ENCODE measurements at regions not wholly inside any gene's neighbourhood (a gene's known extent, or its start where the extent isn't known, plus 50 kb on each side); places are given as distances from the start of the nearest gene placed in this dataset.
"Not testable (repeated sequence)": the region's sequence is repeated elsewhere in the genome, so short reads cannot be mapped to it uniquely, and the experiment has no call there.

GRCh38 chr12:27861428-27862167 lies 81.6 kb upstream of the MANSC4 start:
- Histone ChIP-seq H3K27me3 (ENCODE audit: control insufficient read depth, insufficient read depth, low read length) (no peaks in the 10 kb centered on the region), H3K9me3 (replicated peaks; ENCODE audit: low read length) (no peaks in the 10 kb centered on the region), H3K4me2 (ENCODE audit: low read length) (no peak overlapping the region), H3K36me3 (ENCODE audit: insufficient read depth, low read length) (no peaks in the 10 kb centered on the region), H3K4me3 (ENCODE audit: low read length) (no peak overlapping the region), H3K4me1 (ENCODE audit: control insufficient read depth, insufficient read depth, low read length) (peaks cover 34% of the 10 kb centered on the region), H3K9ac (ENCODE audit: low read depth, low read length) (no peak overlapping the region)

DNA sequence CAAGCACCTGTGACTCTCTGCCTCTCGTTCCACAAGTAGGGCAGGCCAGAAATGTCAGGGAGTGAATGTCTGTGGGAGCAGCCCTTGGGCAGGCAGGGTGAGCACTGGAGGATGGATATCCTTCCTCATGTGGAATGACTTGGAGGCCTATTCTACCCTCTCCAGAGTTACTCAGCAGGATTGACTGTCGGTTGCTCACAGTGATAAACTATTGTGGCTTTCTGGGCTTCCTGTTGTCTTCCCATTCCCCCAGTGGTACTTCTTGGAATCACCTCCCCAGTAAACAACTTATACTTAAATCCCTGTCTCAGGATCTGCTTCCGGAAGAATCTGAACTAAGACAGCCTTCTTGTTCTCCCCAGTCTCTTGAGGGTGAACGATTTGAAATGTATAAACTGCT lies 79.6 kb upstream of the MANSC4 start:
- H3K4me2 ChIP-seq (ENCODE audit: low read length): no peak overlapping the region

DNA sequence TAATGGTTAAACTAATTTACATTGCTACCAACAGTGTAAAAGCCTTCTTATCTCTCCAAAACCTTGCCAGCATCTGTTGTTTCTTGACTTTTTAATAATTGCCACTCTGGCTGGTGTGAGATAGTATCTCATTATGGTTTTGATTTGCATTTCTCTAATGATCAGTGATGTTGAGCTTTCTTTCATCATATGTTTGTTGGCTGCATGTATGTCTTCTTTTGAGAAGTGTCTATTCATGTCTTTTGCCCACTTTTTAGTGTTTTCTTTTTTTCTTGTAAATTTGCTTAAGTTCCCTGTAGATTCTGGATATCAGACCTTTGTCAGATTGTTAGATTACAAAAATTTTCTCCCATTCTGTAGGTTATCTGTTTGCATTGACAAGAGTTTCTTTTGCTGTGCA lies 77.0 kb upstream of the MANSC4 start:
- H3K9me3 ChIP-seq (replicated peaks; ENCODE audit: low read length); H3K9ac ChIP-seq (ENCODE audit: low read depth, low read length); H3K4me2 ChIP-seq (ENCODE audit: low read length); H3K4me3 ChIP-seq (ENCODE audit: low read length); H3K36me3 ChIP-seq (ENCODE audit: insufficient read depth, low read length); H3K27me3 ChIP-seq (ENCODE audit: control insufficient read depth, insufficient read depth, low read length); H3K4me1 ChIP-seq (ENCODE audit: control insufficient read depth, insufficient read depth, low read length): not testable (repeated sequence)

More for the DNA sequence above, 79.6 kb upstream of the MANSC4 start:
- Histone ChIP-seq H3K36me3 (ENCODE audit: insufficient read depth, low read length) (no peaks in the 10 kb centered on the region), H3K4me3 (ENCODE audit: low read length) (no peak overlapping the region), H3K4me1 (ENCODE audit: control insufficient read depth, insufficient read depth, low read length) (peaks cover 15% of the 10 kb centered on the region), H3K9me3 (replicated peaks; ENCODE audit: low read length) (no peaks in the 10 kb centered on the region), H3K27me3 (ENCODE audit: control insufficient read depth, insufficient read depth, low read length) (no peaks in the 10 kb centered on the region), H3K9ac (ENCODE audit: low read depth, low read length) (no peak overlapping the region)

GRCh38 chr12:27852742-27853141 lies 72.7 kb upstream of the MANSC4 start:
- Histone ChIP-seq H3K27me3 (ENCODE audit: control insufficient read depth, insufficient read depth, low read length) (no peaks in the 10 kb centered on the region), H3K4me1 (ENCODE audit: control insufficient read depth, insufficient read depth, low read length) (no peaks in the 10 kb centered on the region), H3K4me2 (ENCODE audit: low read length) (no peak overlapping the region), H3K9ac (ENCODE audit: low read depth, low read length) (no peak overlapping the region), H3K4me3 (ENCODE audit: low read length) (no peak overlapping the region), H3K36me3 (ENCODE audit: insufficient read depth, low read length) (no peaks in the 10 kb centered on the region), H3K9me3 (replicated peaks; ENCODE audit: low read length) (no peaks in the 10 kb centered on the region)
